NCI-H82 (cell line): ENCODE measurements at regions not wholly inside any gene's neighbourhood (a gene's known extent, or its start where the extent isn't known, plus 50 kb on each side); places are given as distances from the start of the nearest gene placed in this dataset.

ENCODE experiments used
- DNase-seq: peaks from one replicate; lab custom pipeline; 2025; lab: John Stamatoyannopoulos, UW

- no peak for DNase-seq
Observed at GRCh38 chr6:153625089-153625488, 414.0 kb upstream of the OPRM1 start.

- no peak for DNase-seq
Observed at GRCh38 chr6:153624528-153624927, 414.5 kb upstream of the OPRM1 start.

- no peak for DNase-seq
Observed at GRCh38 chr6:153623496-153623895, 415.5 kb upstream of the OPRM1 start.

- DNase-seq = no peak
Observed at GRCh38 chr6:153621491-153621890, 417.5 kb upstream of the OPRM1 start.

- DNase-seq = no peak
Observed at GRCh38 chr6:153621070-153621469, 418.0 kb upstream of the OPRM1 start.

GRCh38 chr6:153618371-153619322, 420.4 kb upstream of the OPRM1 start:
- DNase-seq = no peak

- DNase-seq = no peak
Observed at GRCh38 chr6:153616506-153616905, 422.5 kb upstream of the OPRM1 start.

- DNase-seq = no peak
Observed at GRCh38 chr6:153613719-153614455, 425.2 kb upstream of the OPRM1 start.

- DNase-seq = no peak
Observed at GRCh38 chr6:153602401-153602800, 436.6 kb upstream of the OPRM1 start.

GRCh38 chr6:153599901-153600300, 439.1 kb upstream of the OPRM1 start:
- no peak for DNase-seq

GRCh38 chr6:153595903-153596302, 443.1 kb upstream of the OPRM1 start:
- no peak for DNase-seq

GRCh38 chr6:153594871-153595270, 444.2 kb upstream of the OPRM1 start:
- no peak for DNase-seq

GRCh38 chr6:153591159-153591558, 447.9 kb upstream of the OPRM1 start:
- DNase-seq = no peak

GRCh38 chr6:153590411-153590810, 448.6 kb upstream of the OPRM1 start:
- DNase-seq = no peak

GRCh38 chr6:153588330-153588729, 450.7 kb upstream of the OPRM1 start:
- no peak for DNase-seq

GRCh38 chr6:153583685-153584084, 452.6 kb upstream of the RGS17 start:
- no peak for DNase-seq

GRCh38 chr6:153580776-153581175, 449.7 kb upstream of the RGS17 start:
- no peak for DNase-seq

- no peak for DNase-seq
Observed at GRCh38 chr6:153575528-153575927, 444.4 kb upstream of the RGS17 start.

GRCh38 chr6:153574231-153574630, 443.1 kb upstream of the RGS17 start:
- no peak for DNase-seq

GRCh38 chr6:153572371-153572770, 441.3 kb upstream of the RGS17 start:
- no peak for DNase-seq

GRCh38 chr6:153568628-153569027, 437.5 kb upstream of the RGS17 start:
- DNase-seq = no peak

GRCh38 chr6:153564803-153565202, 433.7 kb upstream of the RGS17 start:
- no peak for DNase-seq

GRCh38 chr6:153563001-153563400, 431.9 kb upstream of the RGS17 start:
- peak; percentile 42 for DNase-seq
